GM12878 (cell line): ENCODE measurements at regions not wholly inside any gene's neighbourhood (a gene's known extent, or its start where the extent isn't known, plus 50 kb on each side); places are given as distances from the start of the nearest gene placed in this dataset.

ENCODE experiments used
- ATAC-seq: fragments of 200-7000 bp; cut with Tn5 transposase; 3 replicates; pipeline ENCODE4 v1.9.1; 2020; ENCODE audit warnings: mild to moderate bottlenecking, moderate library complexity
- BruUV-seq: library from RNA; stranded (reverse); fragments of 400-500 nt; replicated peaks from 2 replicates; lab custom pipeline; 2021; lab: Mats Ljungman, UMichigan
- CTCF ChIA-PET: fragments of 300-600 bp; sonication (Branson Sonifier 250); formaldehyde crosslinking; extraction: SDS; loops from one replicate; lab custom pipeline; 2021; ENCODE audit warnings: inconsistent platforms; lab: Yijun Ruan, JAX
- POLR2A ChIA-PET: fragments of 350-600 bp; formaldehyde crosslinking; extraction: SDS; loops from one replicate; lab custom pipeline; 2021; ENCODE audit warnings: inconsistent platforms; lab: Charles Lee
- RAD21 ChIA-PET: fragments of 300-600 bp; sonication (Branson Sonifier 250); formaldehyde crosslinking; loops from one replicate; lab custom pipeline; 2023; ENCODE audit warnings: antibody characterized with exemption; ENCODE audit not compliant: unreplicated experiment; lab: Charles Lee
- SMC1A ChIA-PET: fragments of 300-600 bp; sonication (Branson Sonifier 250); formaldehyde crosslinking; loops from one replicate; lab custom pipeline; 2023; ENCODE audit not compliant: unreplicated experiment, uncharacterized antibody; lab: Charles Lee
- DNase-seq: peaks from one replicate; pipeline ENCODE4 v3.0.0-alpha.2; 2011; ENCODE audit warnings: low read depth, low spot score
- FAIRE-seq: peaks from 3 replicates; lab custom pipeline; 2011; peaks lifted over from hg19 to GRCh38; lab: Jason Lieb, UNC
- H2AFZ ChIP-seq: 2 replicates; pipeline ENCODE4 v1.6.0; 2011; ENCODE audit warnings: low read depth, low read length, control low read depth; ENCODE audit not compliant: control insufficient read depth
- H3K27ac ChIP-seq: 2 replicates; pipeline ENCODE4 v1.5.1; 2011; ENCODE audit warnings: control low read depth; ENCODE audit not compliant: control insufficient read depth, insufficient read depth
- H3K27me3 ChIP-seq, 2 experiments: replicated peaks in 1 of 2; 2 replicates each; pipeline versions ENCODE4 v1.6.0 to v1.6.1; 2011; ENCODE audit warnings: low read length in 1 of 2; ENCODE audit not compliant: control insufficient read depth in 2 of 2, insufficient read depth in 2 of 2
- H3K36me3 ChIP-seq, 2 experiments: 2 replicates each; pipeline ENCODE4 v1.5.1; 2011; ENCODE audit warnings: low read length in 1 of 2; ENCODE audit not compliant: control insufficient read depth in 2 of 2, insufficient read depth in 2 of 2
- H3K4me1 ChIP-seq: 2 replicates; pipeline ENCODE4 v1.6.1; 2011; ENCODE audit warnings: mild to moderate bottlenecking, low read length, moderate library complexity, mixed read lengths; ENCODE audit not compliant: control insufficient read depth, insufficient read depth
- H3K4me2 ChIP-seq: 2 replicates; pipeline ENCODE4 v1.6.0; 2011; ENCODE audit warnings: control low read depth; ENCODE audit not compliant: control insufficient read depth, insufficient read depth
- H3K4me3 ChIP-seq: fragments of 200-600 bp; sonication (generic); 2 replicates; pipeline ENCODE4 v1.5.1; 2016
- H3K79me2 ChIP-seq: 2 replicates; pipeline ENCODE4 v1.6.0; 2011; ENCODE audit warnings: low read length; ENCODE audit not compliant: control insufficient read depth, insufficient read depth
- H3K9ac ChIP-seq: 2 replicates; pipeline ENCODE4 v1.8.0; 2011; ENCODE audit warnings: low read length, control low read depth, mixed read lengths; ENCODE audit not compliant: control insufficient read depth, insufficient read depth
- H3K9me3 ChIP-seq: replicated peaks from 3 replicates; pipeline ENCODE4 v1.5.1; 2011; ENCODE audit warnings: mild to moderate bottlenecking, low read length; ENCODE audit not compliant: control insufficient read depth, insufficient read depth
- H4K20me1 ChIP-seq: 2 replicates; pipeline ENCODE4 v1.6.0; 2011; ENCODE audit not compliant: control insufficient read depth, insufficient read depth
- CBFB ChIP-seq: IDR thresholded peaks from 2 replicates; pipeline ENCODE4 v1.6.1; 2016; ENCODE audit warnings: antibody characterized with exemption, low read depth
- CBX5 ChIP-seq: sonication (generic); IDR thresholded peaks from 2 replicates; pipeline ENCODE4 v1.6.1; 2016; ENCODE audit warnings: low read depth, moderate library complexity, mild to moderate bottlenecking, inconsistent platforms
- EP300 ChIP-seq, 2 experiments: fragments of 150-350 bp in 1 of 2; IDR thresholded peaks; 2 replicates each; pipeline ENCODE4 v1.6.1; 2011 to 2012; ENCODE audit warnings: low read depth in 2 of 2, low read length in 2 of 2, borderline replicate concordance in 1 of 2, improper control_type of control experiment in 1 of 2, inconsistent platforms in 1 of 2; ENCODE audit not compliant: control insufficient read depth in 1 of 2
- ESRRA ChIP-seq: IDR thresholded peaks from 2 replicates; pipeline ENCODE4 v1.6.1; 2012; ENCODE audit warnings: mild to moderate bottlenecking, low read length, improper control_type of control experiment
- FOXM1 ChIP-seq: IDR thresholded peaks from 2 replicates; pipeline ENCODE4 v1.6.1; 2012; ENCODE audit warnings: low read depth, mild to moderate bottlenecking, inconsistent platforms, low read length, moderate library complexity
- HCFC1 ChIP-seq: fragments of 150-350 bp; IDR thresholded peaks from 2 replicates; pipeline ENCODE4 v1.6.1; 2014; ENCODE audit warnings: low read length
- IRF3 ChIP-seq: fragments of 450-650 bp; IDR thresholded peaks from 2 replicates; pipeline ENCODE4 v1.6.1; 2014; ENCODE audit warnings: mild to moderate bottlenecking
- KLF5 ChIP-seq: fragments of 450-650 bp; IDR thresholded peaks from 2 replicates; pipeline ENCODE4 v1.6.1; 2014; ENCODE audit warnings: mild to moderate bottlenecking; ENCODE audit not compliant: partially characterized antibody
- RELB ChIP-seq: fragments of 450-650 bp; IDR thresholded peaks from 2 replicates; pipeline ENCODE4 v1.6.1; 2017; ENCODE audit warnings: low read depth, mild to moderate bottlenecking, moderate library complexity
- RFX5 ChIP-seq: IDR thresholded peaks from 2 replicates; pipeline ENCODE4 v1.6.1; 2011; ENCODE audit warnings: low read depth, low read length, improper control_type of control experiment
- TARDBP ChIP-seq: IDR thresholded peaks from 2 replicates; pipeline ENCODE4 v1.6.1; 2016; ENCODE audit warnings: borderline replicate concordance
- TBL1XR1 ChIP-seq: IDR thresholded peaks from 2 replicates; pipeline ENCODE4 v1.6.1; 2012; ENCODE audit warnings: low read depth, low read length, improper control_type of control experiment
- USF2 ChIP-seq: IDR thresholded peaks from 2 replicates; pipeline ENCODE4 v1.6.1; 2011; ENCODE audit warnings: low read depth, low read length, improper control_type of control experiment, borderline replicate concordance
- WGBS: methylation state at CpG from one replicate; pipeline ENCODE4 v1.1.6; 2016; ENCODE audit warnings: low lambda C conversion rate; ENCODE audit not compliant: insufficient replicate concordance, insufficient coverage; ENCODE audit errors: missing lambda C conversion rate; 5-methylcytosine and 5-hydroxymethylcytosine counted together
- in situ Hi-C: fragments of 300-500 bp; cut with MboI; formaldehyde crosslinking; loops from 9 replicates; pipeline ENCODE4 v1.14.3; 2018; ENCODE audit warnings: mixed read lengths
- intact Hi-C: fragments of 100-400 bp; cut with micrococcal nuclease; formaldehyde crosslinking; loops from one replicate; pipeline ENCODE4 v1.14.2; 2022; ENCODE audit not compliant: unreplicated experiment
- TF ChIP-seq, protein P1 (sequence below): fragments of 450-650 bp; IDR thresholded peaks from 2 replicates; pipeline ENCODE4 v1.6.1; 2017; ENCODE audit warnings: mild to moderate bottlenecking, low read depth, inconsistent platforms; ENCODE audit not compliant: poor library complexity, severe bottlenecking
- TF ChIP-seq, protein P2 (sequence below): fragments of 450-650 bp; formaldehyde crosslinking; IDR thresholded peaks from 2 replicates; pipeline ENCODE4 v1.5.0; 2022; ENCODE audit warnings: mild to moderate bottlenecking, missing genetic modification characterization

DNA sequence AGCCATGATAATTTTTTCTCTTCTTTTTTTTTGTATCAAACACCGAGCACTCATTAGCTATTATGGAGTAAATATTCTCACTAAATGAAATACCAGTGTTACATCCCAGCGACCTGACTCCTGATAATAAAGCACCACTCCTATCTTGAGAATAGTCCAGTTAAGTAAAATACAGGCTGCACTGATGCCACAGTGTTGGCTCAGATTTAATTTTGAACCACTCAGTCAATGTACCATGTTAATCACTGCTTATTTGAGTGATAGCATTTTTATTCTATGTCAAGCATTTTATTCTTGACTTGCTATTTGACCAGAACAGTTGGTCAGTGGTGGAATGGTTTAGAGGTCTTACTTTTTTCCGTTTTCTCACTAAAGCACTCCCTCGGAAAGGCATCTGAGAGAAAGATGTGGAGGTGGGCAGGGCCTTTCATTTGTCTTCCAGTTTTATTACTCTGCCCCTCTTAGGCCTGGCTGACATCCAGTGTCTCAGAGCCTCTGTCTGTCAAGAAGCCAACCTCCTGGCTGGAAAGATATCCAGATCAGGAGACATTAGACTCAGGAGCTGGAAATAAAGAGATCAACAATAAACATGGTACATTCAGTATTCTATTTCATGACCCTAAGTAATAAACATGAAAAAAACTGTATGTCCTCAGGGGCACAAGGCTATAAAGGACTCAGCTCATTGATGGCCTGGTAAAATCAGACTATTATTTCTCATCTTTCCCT lies 457.8 kb downstream of the EPM2A start:
- Histone ChIP-seq H3K79me2 (no peaks in the 10 kb centered on the region), H3K9ac (no peak overlapping the region), H4K20me1 (no peaks in the 10 kb centered on the region), H3K36me3 (no peaks in the 10 kb centered on the region), H3K4me1 (no peaks in the 10 kb centered on the region), H2AFZ (no peak overlapping the region), H3K27me3 (no peaks in the 10 kb centered on the region), H3K27ac (no peak overlapping the region), H3K9me3 (no peaks in the 10 kb centered on the region), H3K4me2 (no peak overlapping the region), H3K4me3 (no peak overlapping the region)
- ChIA-PET RAD21 (no interaction called here), SMC1A (interaction anchor here (1.2 to 1.6 kb wide), 2 partner anchors 8 to 16 kb away, joined by 3 read pairs; no protein-coding TSS in a partner anchor), CTCF (no interaction called here), POLR2A (no interaction called here)
- intact Hi-C loops (no loop called here), in situ Hi-C loops (no loop called here)
- no peak for ATAC-seq
- no TSS peak for BruUV-seq
- no peak for FAIRE-seq
- DNase-seq: no peak
- WGBS: 69% methylated on average over 4 of the region's 4 CpGs
- TF ChIP-seq RELB (no peak), RFX5 (no peak), TBL1XR1 (no peak), CBX5 (no peak), TARDBP (no peak), KLF5 (no peak), CBFB (no peak), EP300 (IDR thresholded peaks at IDR 0.05; ENCODE audit: borderline replicate concordance in 1 of 2, control insufficient read depth in 1 of 2, low read depth in 2 of 2, low read length in 2 of 2) (no peak), ESRRA (no peak), USF2 (no peak), IRF3 (no peak), HCFC1 (no peak), FOXM1 (no peak)
- TF ChIP-seq, protein P1, sequence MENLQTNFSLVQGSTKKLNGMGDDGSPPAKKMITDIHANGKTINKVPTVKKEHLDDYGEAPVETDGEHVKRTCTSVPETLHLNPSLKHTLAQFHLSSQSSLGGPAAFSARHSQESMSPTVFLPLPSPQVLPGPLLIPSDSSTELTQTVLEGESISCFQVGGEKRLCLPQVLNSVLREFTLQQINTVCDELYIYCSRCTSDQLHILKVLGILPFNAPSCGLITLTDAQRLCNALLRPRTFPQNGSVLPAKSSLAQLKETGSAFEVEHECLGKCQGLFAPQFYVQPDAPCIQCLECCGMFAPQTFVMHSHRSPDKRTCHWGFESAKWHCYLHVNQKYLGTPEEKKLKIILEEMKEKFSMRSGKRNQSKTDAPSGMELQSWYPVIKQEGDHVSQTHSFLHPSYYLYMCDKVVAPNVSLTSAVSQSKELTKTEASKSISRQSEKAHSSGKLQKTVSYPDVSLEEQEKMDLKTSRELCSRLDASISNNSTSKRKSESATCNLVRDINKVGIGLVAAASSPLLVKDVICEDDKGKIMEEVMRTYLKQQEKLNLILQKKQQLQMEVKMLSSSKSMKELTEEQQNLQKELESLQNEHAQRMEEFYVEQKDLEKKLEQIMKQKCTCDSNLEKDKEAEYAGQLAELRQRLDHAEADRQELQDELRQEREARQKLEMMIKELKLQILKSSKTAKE: no peak
- TF ChIP-seq, protein P2, sequence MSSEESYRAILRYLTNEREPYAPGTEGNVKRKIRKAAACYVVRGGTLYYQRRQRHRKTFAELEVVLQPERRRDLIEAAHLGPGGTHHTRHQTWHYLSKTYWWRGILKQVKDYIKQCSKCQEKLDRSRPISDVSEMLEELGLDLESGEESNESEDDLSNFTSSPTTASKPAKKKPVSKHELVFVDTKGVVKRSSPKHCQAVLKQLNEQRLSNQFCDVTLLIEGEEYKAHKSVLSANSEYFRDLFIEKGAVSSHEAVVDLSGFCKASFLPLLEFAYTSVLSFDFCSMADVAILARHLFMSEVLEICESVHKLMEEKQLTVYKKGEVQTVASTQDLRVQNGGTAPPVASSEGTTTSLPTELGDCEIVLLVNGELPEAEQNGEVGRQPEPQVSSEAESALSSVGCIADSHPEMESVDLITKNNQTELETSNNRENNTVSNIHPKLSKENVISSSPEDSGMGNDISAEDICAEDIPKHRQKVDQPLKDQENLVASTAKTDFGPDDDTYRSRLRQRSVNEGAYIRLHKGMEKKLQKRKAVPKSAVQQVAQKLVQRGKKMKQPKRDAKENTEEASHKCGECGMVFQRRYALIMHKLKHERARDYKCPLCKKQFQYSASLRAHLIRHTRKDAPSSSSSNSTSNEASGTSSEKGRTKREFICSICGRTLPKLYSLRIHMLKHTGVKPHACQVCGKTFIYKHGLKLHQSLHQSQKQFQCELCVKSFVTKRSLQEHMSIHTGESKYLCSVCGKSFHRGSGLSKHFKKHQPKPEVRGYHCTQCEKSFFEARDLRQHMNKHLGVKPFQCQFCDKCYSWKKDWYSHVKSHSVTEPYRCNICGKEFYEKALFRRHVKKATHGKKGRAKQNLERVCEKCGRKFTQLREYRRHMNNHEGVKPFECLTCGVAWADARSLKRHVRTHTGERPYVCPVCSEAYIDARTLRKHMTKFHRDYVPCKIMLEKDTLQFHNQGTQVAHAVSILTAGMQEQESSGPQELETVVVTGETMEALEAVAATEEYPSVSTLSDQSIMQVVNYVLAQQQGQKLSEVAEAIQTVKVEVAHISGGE (CRISPR knock-in tag): no peak
